IMR-90 (cell line): ENCODE measurements at regions not wholly inside any gene's neighbourhood (a gene's known extent, or its start where the extent isn't known, plus 50 kb on each side); places are given as distances from the start of the nearest gene placed in this dataset.

Source experiments
- ATAC-seq: fragments of 200-7000 bp; cut with Tn5 transposase; 2 replicates; pipeline ENCODE4 v1.9.1; 2020; ENCODE audit warnings: low read depth, mild to moderate bottlenecking, moderate library complexity
- BruUV-seq: library from RNA; stranded (reverse); fragments of 400-500 nt; replicated peaks from 2 replicates; lab custom pipeline; 2021; lab: Mats Ljungman, UMichigan
- CTCF ChIA-PET: fragments of 300-600 bp; formaldehyde crosslinking; extraction: SDS; loops from one replicate; lab custom pipeline; 2021; ENCODE audit warnings: antibody characterized with exemption; lab: Yijun Ruan, JAX
- POLR2A ChIA-PET: fragments of 300-600 bp; sonication (Branson Sonifier 250); formaldehyde crosslinking; loops from one replicate; lab custom pipeline; 2022; ENCODE audit warnings: antibody characterized with exemption; ENCODE audit not compliant: unreplicated experiment; lab: Charles Lee
- DNase-seq: peaks from one replicate; pipeline ENCODE4 v3.0.0; 2013
- H2AFZ ChIP-seq: replicated peaks from 2 replicates; pipeline ENCODE3; 2013; ENCODE audit warnings: low read length, mild to moderate bottlenecking; ENCODE audit not compliant: poor library complexity
- H2AK5ac ChIP-seq: 2 replicates; pipeline ENCODE4 v1.6.1; 2013; ENCODE audit warnings: low read depth, low read length, inconsistent platforms
- H2AK9ac ChIP-seq: replicated peaks from 2 replicates; pipeline ENCODE3; 2013; ENCODE audit warnings: mild to moderate bottlenecking, low read depth, low read length, moderate library complexity; ENCODE audit not compliant: poor library complexity
- H2BK120ac ChIP-seq: 2 replicates; pipeline ENCODE4 v1.6.1; 2013; ENCODE audit warnings: low read depth, low read length, inconsistent platforms
- H2BK15ac ChIP-seq: 3 replicates; pipeline ENCODE4 v1.6.1; 2013; ENCODE audit warnings: low read depth, low read length, inconsistent platforms
- H2BK20ac ChIP-seq: 2 replicates; pipeline ENCODE4 v1.6.1; 2013; ENCODE audit warnings: low read depth, mild to moderate bottlenecking, inconsistent platforms, low read length, moderate library complexity
- H2BK5ac ChIP-seq: 2 replicates; pipeline ENCODE4 v1.6.1; 2013; ENCODE audit warnings: mild to moderate bottlenecking, low read depth, low read length, inconsistent platforms; ENCODE audit not compliant: poor library complexity, severe bottlenecking
- H3K14ac ChIP-seq: replicated peaks from 2 replicates; pipeline ENCODE4 v1.6.1; 2013; ENCODE audit warnings: low read depth, low read length, inconsistent platforms
- H3K18ac ChIP-seq: 2 replicates; pipeline ENCODE4 v1.6.1; 2013; ENCODE audit warnings: low read depth, low read length, control low read depth
- H3K23ac ChIP-seq: 2 replicates; pipeline ENCODE4 v1.6.1; 2013; ENCODE audit warnings: low read depth, low read length, inconsistent platforms
- H3K27ac ChIP-seq: 2 replicates; pipeline ENCODE4 v1.5.1; 2013; ENCODE audit warnings: mild to moderate bottlenecking, control low read depth, low read length; ENCODE audit not compliant: insufficient read depth
- H3K27me3 ChIP-seq: 2 replicates; pipeline ENCODE4 v1.6.1; 2013; ENCODE audit warnings: low read length; ENCODE audit not compliant: control insufficient read depth, insufficient read depth
- H3K36me3 ChIP-seq: 2 replicates; pipeline ENCODE4 v1.6.1; 2013; ENCODE audit warnings: low read length, mixed read lengths; ENCODE audit not compliant: control insufficient read depth, insufficient read depth
- H3K4ac ChIP-seq: 2 replicates; pipeline ENCODE4 v1.6.1; 2013; ENCODE audit warnings: low read depth, low read length, inconsistent platforms
- H3K4me1 ChIP-seq: 2 replicates; pipeline ENCODE4 v1.6.1; 2013; ENCODE audit warnings: low read length, mixed read lengths; ENCODE audit not compliant: control insufficient read depth, insufficient read depth
- H3K4me2 ChIP-seq: 2 replicates; pipeline ENCODE4 v1.6.1; 2013; ENCODE audit warnings: low read depth, mild to moderate bottlenecking, control low read depth, low read length, moderate library complexity
- H3K4me3 ChIP-seq: 2 replicates; pipeline ENCODE4 v1.5.1; 2013; ENCODE audit warnings: low read depth, mild to moderate bottlenecking, control low read depth, low read length, moderate library complexity; ENCODE audit not compliant: insufficient read depth
- H3K56ac ChIP-seq: 2 replicates; pipeline ENCODE4 v1.6.1; 2013; ENCODE audit warnings: low read length, inconsistent platforms; ENCODE audit not compliant: insufficient read depth; ENCODE audit errors: extremely low read depth
- H3K79me1 ChIP-seq, 2 experiments: 2 replicates each; pipeline ENCODE4 v1.6.1; 2013; ENCODE audit warnings: low read length in 2 of 2, inconsistent platforms in 1 of 2, low read depth in 1 of 2
- H3K9ac ChIP-seq: 2 replicates; pipeline ENCODE4 v1.6.1; 2013; ENCODE audit warnings: low read depth, low read length, control low read depth
- H3K9me1 ChIP-seq: 2 replicates; pipeline ENCODE4 v1.6.1; 2013; ENCODE audit warnings: low read length, inconsistent platforms; ENCODE audit not compliant: insufficient read depth
- H3K9me3 ChIP-seq: 2 replicates; pipeline ENCODE4 v1.6.1; 2013; ENCODE audit warnings: low read length; ENCODE audit not compliant: control insufficient read depth, insufficient read depth
- H4K20me1 ChIP-seq: 2 replicates; pipeline ENCODE4 v1.6.1; 2013; ENCODE audit warnings: low read length, inconsistent platforms; ENCODE audit not compliant: insufficient read depth
- H4K5ac ChIP-seq: 2 replicates; pipeline ENCODE4 v1.6.1; 2013; ENCODE audit warnings: mild to moderate bottlenecking, low read depth, low read length, control low read depth
- H4K8ac ChIP-seq, 2 experiments: 2 replicates each; pipeline ENCODE4 v1.6.1; 2013; ENCODE audit warnings: low read depth in 2 of 2, low read length in 2 of 2, control low read depth in 1 of 2, inconsistent platforms in 1 of 2
- H4K91ac ChIP-seq: 2 replicates; pipeline ENCODE4 v1.6.1; 2013; ENCODE audit warnings: low read depth, low read length, inconsistent platforms; ENCODE audit not compliant: insufficient read depth
- BHLHE40 ChIP-seq: fragments of 150-350 bp; IDR thresholded peaks from 2 replicates; pipeline ENCODE4 v1.6.1; 2016; ENCODE audit warnings: mild to moderate bottlenecking, low read depth, low read length
- CEBPB ChIP-seq: IDR thresholded peaks from 2 replicates; pipeline ENCODE4 v1.6.1; 2012; ENCODE audit warnings: low read depth, low read length, improper control_type of control experiment
- CHD1 ChIP-seq: IDR thresholded peaks from 2 replicates; pipeline ENCODE4 v1.6.1; 2012; ENCODE audit warnings: low read depth, low read length, improper control_type of control experiment
- FOS ChIP-seq: fragments of 150-350 bp; IDR thresholded peaks from 2 replicates; pipeline ENCODE4 v1.6.1; 2016; ENCODE audit warnings: low read depth, low read length
- MAFK ChIP-seq: IDR thresholded peaks from 2 replicates; pipeline ENCODE4 v1.6.1; 2012; ENCODE audit warnings: low read depth, low read length, improper control_type of control experiment
- MAZ ChIP-seq: IDR thresholded peaks from 2 replicates; pipeline ENCODE4 v1.6.1; 2012; ENCODE audit warnings: low read depth, mild to moderate bottlenecking, low read length, improper control_type of control experiment, moderate library complexity, borderline replicate concordance
- MXI1 ChIP-seq: IDR thresholded peaks from 2 replicates; pipeline ENCODE4 v1.6.1; 2012; ENCODE audit warnings: low read depth, mild to moderate bottlenecking, low read length, moderate library complexity, borderline replicate concordance
- NFE2L2 ChIP-seq: fragments of 150-350 bp; IDR thresholded peaks from 2 replicates; pipeline ENCODE4 v1.6.1; 2016; ENCODE audit warnings: low read depth, mild to moderate bottlenecking, low read length
- POLR2A ChIP-seq: IDR thresholded peaks from 2 replicates; pipeline ENCODE4 v1.6.1; 2012; ENCODE audit warnings: mild to moderate bottlenecking, low read depth, low read length
- RAD21 ChIP-seq: IDR thresholded peaks from 2 replicates; pipeline ENCODE4 v1.6.1; 2012; ENCODE audit warnings: low read length, improper control_type of control experiment
- RCOR1 ChIP-seq: IDR thresholded peaks from 2 replicates; pipeline ENCODE4 v1.6.1; 2012; ENCODE audit warnings: mild to moderate bottlenecking, low read length, improper control_type of control experiment; ENCODE audit not compliant: insufficient replicate concordance
- RFX5 ChIP-seq: IDR thresholded peaks from 2 replicates; pipeline ENCODE4 v1.8.0; 2012; ENCODE audit warnings: low read depth, mild to moderate bottlenecking, low read length, moderate library complexity
- SMC3 ChIP-seq: fragments of 150-350 bp; IDR thresholded peaks from 2 replicates; pipeline ENCODE4 v1.6.1; 2016; ENCODE audit warnings: low read depth, mild to moderate bottlenecking, antibody characterized with exemption, low read length, moderate library complexity
- WGBS, 2 experiments: methylation state at CpG; one replicate each; pipeline versions ENCODE4 v1.1.5 to v1.1.7; 2013; ENCODE audit warnings: missing lambda C conversion rate in 2 of 2; ENCODE audit not compliant: insufficient read length in 1 of 2; ENCODE audit errors: extremely low coverage in 2 of 2; 5-methylcytosine and 5-hydroxymethylcytosine counted together
- dilution Hi-C: fragments of 300-500 bp; cut with HindIII; formaldehyde crosslinking; loops from one replicate; pipeline ENCODE4 v1.14.3; 2018; ENCODE audit warnings: low sequenced_read_pairs; ENCODE audit not compliant: unreplicated experiment
- in situ Hi-C: fragments of 300-500 bp; cut with MboI; formaldehyde crosslinking; loops from 3 replicates; pipeline ENCODE4 v1.14.3; 2019; ENCODE audit warnings: low sequenced_read_pairs, inconsistent platforms, mixed read lengths
- intact Hi-C: fragments of 100-400 bp; cut with micrococcal nuclease; formaldehyde crosslinking; loops from 2 replicates; pipeline ENCODE4 v1.10.0; 2022
- TF ChIP-seq, protein P1 (sequence below): conservative IDR thresholded peaks from 2 replicates; pipeline ENCODE4 v1.5.1; 2012; ENCODE audit warnings: mild to moderate bottlenecking, low read depth, low read length, improper control_type of control experiment
- TF ChIP-seq, protein P2 (sequence below): fragments of 150-350 bp; IDR thresholded peaks from 2 replicates; pipeline ENCODE4 v1.6.1; 2016; ENCODE audit warnings: low read depth, mild to moderate bottlenecking, low read length, moderate library complexity, borderline replicate concordance
- TF ChIP-seq, protein P3 (sequence below): fragments of 150-350 bp; IDR thresholded peaks from 2 replicates; pipeline ENCODE4 v1.6.1; 2017; ENCODE audit warnings: mild to moderate bottlenecking, antibody characterized with exemption, low read length, low read depth

DNA sequence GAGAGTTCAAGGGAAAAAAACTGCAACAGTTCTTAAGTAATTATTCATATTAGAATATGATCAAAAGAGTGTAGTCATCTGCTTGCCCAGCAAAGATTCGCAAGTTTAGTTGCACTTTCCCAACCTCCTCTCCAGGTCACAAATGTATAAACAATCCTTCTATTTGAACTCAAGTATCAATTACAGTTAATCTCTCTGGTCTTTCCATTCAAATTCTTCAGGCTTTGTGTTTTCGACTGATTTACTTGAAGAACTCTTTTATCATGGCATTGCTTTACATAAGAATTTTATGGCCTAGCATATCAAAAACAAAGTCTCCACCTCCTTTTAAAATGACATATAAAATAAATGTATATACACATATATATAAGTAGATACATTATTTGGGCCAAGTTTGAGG is 1009.6 kb upstream of the DIAPH2 start:
- Histone ChIP-seq H3K9ac (no peak overlapping the region), H3K4me3 (no peak overlapping the region), H4K91ac (no peak overlapping the region), H3K27me3 (no peaks in the 10 kb centered on the region), H3K4ac (no peak overlapping the region), H2AFZ (no peak overlapping the region), H4K5ac (no peak overlapping the region), H4K8ac (no peak overlapping the region), H3K9me3 (no peaks in the 10 kb centered on the region), H3K36me3 (no peaks in the 10 kb centered on the region), H3K14ac (no peak overlapping the region), H3K56ac (no peak overlapping the region), H2BK15ac (no peak overlapping the region), H2BK120ac (no peak overlapping the region), H2BK20ac (no peak overlapping the region), H3K27ac (no peak overlapping the region), H3K79me1 (no peaks in the 10 kb centered on the region), H3K9me1 (no peaks in the 10 kb centered on the region), H2AK5ac (no peak overlapping the region), H3K4me1 (no peaks in the 10 kb centered on the region), H3K18ac (no peak overlapping the region), H2AK9ac (no peak overlapping the region), H3K23ac (no peak overlapping the region), H2BK5ac (no peak overlapping the region), H3K4me2 (no peak overlapping the region), H4K20me1 (no peaks in the 10 kb centered on the region)
- in situ Hi-C loops (no loop called here), intact Hi-C loops (no loop called here), dilution Hi-C loops (no loop called here)
- ChIA-PET POLR2A (no interaction called here), CTCF (no interaction called here)
- BruUV-seq = no TSS peak
- DNase-seq (no peak), ATAC-seq (no peak)
- WGBS, 2 experiments = 20% methylated on average over 1 of the region's 2 CpGs; no CpG with 5 or more reads in 1 of the 2 experiments
- TF ChIP-seq, protein P1, sequence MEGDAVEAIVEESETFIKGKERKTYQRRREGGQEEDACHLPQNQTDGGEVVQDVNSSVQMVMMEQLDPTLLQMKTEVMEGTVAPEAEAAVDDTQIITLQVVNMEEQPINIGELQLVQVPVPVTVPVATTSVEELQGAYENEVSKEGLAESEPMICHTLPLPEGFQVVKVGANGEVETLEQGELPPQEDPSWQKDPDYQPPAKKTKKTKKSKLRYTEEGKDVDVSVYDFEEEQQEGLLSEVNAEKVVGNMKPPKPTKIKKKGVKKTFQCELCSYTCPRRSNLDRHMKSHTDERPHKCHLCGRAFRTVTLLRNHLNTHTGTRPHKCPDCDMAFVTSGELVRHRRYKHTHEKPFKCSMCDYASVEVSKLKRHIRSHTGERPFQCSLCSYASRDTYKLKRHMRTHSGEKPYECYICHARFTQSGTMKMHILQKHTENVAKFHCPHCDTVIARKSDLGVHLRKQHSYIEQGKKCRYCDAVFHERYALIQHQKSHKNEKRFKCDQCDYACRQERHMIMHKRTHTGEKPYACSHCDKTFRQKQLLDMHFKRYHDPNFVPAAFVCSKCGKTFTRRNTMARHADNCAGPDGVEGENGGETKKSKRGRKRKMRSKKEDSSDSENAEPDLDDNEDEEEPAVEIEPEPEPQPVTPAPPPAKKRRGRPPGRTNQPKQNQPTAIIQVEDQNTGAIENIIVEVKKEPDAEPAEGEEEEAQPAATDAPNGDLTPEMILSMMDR = no peak
- TF ChIP-seq RCOR1 (no peak), MAFK (no peak), CHD1 (no peak), NFE2L2 (no peak), SMC3 (no peak), MAZ (no peak), RFX5 (no peak), POLR2A (no peak), CEBPB (no peak), FOS (no peak), MXI1 (no peak), BHLHE40 (no peak), RAD21 (no peak)
- TF ChIP-seq, protein P2, sequence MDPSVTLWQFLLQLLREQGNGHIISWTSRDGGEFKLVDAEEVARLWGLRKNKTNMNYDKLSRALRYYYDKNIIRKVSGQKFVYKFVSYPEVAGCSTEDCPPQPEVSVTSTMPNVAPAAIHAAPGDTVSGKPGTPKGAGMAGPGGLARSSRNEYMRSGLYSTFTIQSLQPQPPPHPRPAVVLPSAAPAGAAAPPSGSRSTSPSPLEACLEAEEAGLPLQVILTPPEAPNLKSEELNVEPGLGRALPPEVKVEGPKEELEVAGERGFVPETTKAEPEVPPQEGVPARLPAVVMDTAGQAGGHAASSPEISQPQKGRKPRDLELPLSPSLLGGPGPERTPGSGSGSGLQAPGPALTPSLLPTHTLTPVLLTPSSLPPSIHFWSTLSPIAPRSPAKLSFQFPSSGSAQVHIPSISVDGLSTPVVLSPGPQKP = no peak
- TF ChIP-seq, protein P3, sequence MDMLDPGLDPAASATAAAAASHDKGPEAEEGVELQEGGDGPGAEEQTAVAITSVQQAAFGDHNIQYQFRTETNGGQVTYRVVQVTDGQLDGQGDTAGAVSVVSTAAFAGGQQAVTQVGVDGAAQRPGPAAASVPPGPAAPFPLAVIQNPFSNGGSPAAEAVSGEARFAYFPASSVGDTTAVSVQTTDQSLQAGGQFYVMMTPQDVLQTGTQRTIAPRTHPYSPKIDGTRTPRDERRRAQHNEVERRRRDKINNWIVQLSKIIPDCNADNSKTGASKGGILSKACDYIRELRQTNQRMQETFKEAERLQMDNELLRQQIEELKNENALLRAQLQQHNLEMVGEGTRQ = no peak
